WTC11 (cell line): ENCODE measurements at regions not wholly inside any gene's neighbourhood (a gene's known extent, or its start where the extent isn't known, plus 50 kb on each side); places are given as distances from the start of the nearest gene placed in this dataset.

Experiments used
- ATAC-seq: fragments of 200-7000 bp; cut with Tn5 transposase; 2 replicates; pipeline ENCODE4 v1.10.0; 2021; ENCODE audit warnings: mild to moderate bottlenecking, moderate library complexity
- CTCF ChIA-PET: fragments of 300-600 bp; sonication (Branson Sonifier 250); formaldehyde crosslinking; loops from one replicate; lab custom pipeline; 2021; ENCODE audit warnings: antibody characterized with exemption; lab: Charles Lee
- POLR2A ChIA-PET: fragments of 350-600 bp; sonication (Branson Sonifier 250); formaldehyde crosslinking; loops from one replicate; lab custom pipeline; 2021; ENCODE audit warnings: antibody characterized with exemption; lab: Charles Lee
- DNase-seq: peaks from one replicate; pipeline ENCODE4 v3.0.0; 2021; ENCODE audit warnings: low spot score
- H3K27ac Mint-ChIP-seq: 2 replicates; pipeline ENCODE4 v1.8.0; 2021; ENCODE audit warnings: mixed read lengths
- H3K27me3 Mint-ChIP-seq: 2 replicates; pipeline ENCODE4 v1.8.0; 2021; ENCODE audit warnings: low read depth, mild to moderate bottlenecking, moderate library complexity, mixed read lengths
- H3K36me3 Mint-ChIP-seq: 2 replicates; pipeline ENCODE4 v1.8.0; 2021; ENCODE audit warnings: mixed read lengths
- H3K4me1 Mint-ChIP-seq: 2 replicates; pipeline ENCODE4 v1.8.0; 2022; ENCODE audit warnings: mixed read lengths
- H3K4me3 Mint-ChIP-seq: 2 replicates; pipeline ENCODE4 v1.8.0; 2021; ENCODE audit warnings: mild to moderate bottlenecking, moderate library complexity, mixed read lengths
- H3K9me3 Mint-ChIP-seq: 2 replicates; pipeline ENCODE4 v1.8.0; 2021; ENCODE audit warnings: mixed read lengths
- AFF4 ChIP-seq: sonication (generic); formaldehyde crosslinking; IDR thresholded peaks from 2 replicates; pipeline ENCODE4 v1.8.1; 2023; ENCODE audit warnings: mild to moderate bottlenecking, missing genetic modification reagents, borderline replicate concordance
- ATF1 ChIP-seq: sonication (generic); formaldehyde crosslinking; IDR thresholded peaks from 2 replicates; pipeline ENCODE4 v1.8.1; 2023; ENCODE audit warnings: mild to moderate bottlenecking, moderate library complexity, missing genetic modification reagents
- ATF2 ChIP-seq: sonication (generic); formaldehyde crosslinking; IDR thresholded peaks from 2 replicates; pipeline ENCODE4 v1.8.1; 2022; ENCODE audit warnings: low read depth, missing genetic modification reagents, borderline replicate concordance
- ESRRA ChIP-seq: sonication (generic); formaldehyde crosslinking; IDR thresholded peaks from 2 replicates; pipeline ENCODE4 v1.8.1; 2022; ENCODE audit warnings: mild to moderate bottlenecking, missing genetic modification reagents, borderline replicate concordance
- FOXP4 ChIP-seq: sonication (generic); formaldehyde crosslinking; IDR thresholded peaks from 2 replicates; pipeline ENCODE4 v1.8.0; 2022; ENCODE audit warnings: mild to moderate bottlenecking, missing genetic modification reagents
- HMGXB4 ChIP-seq: sonication (generic); formaldehyde crosslinking; IDR thresholded peaks from 2 replicates; pipeline ENCODE4 v1.8.1; 2023; ENCODE audit warnings: mild to moderate bottlenecking, moderate library complexity, missing genetic modification reagents
- JAZF1 ChIP-seq: fragments of 250-450 bp; sonication (Bioruptor Pico); IDR thresholded peaks from 2 replicates; pipeline ENCODE4 v1.9.0; 2021; ENCODE audit warnings: moderate library complexity, mild to moderate bottlenecking, inconsistent platforms
- JUN ChIP-seq: sonication (generic); formaldehyde crosslinking; IDR thresholded peaks from 2 replicates; pipeline ENCODE4 v1.8.0; 2023; ENCODE audit warnings: mild to moderate bottlenecking, missing genetic modification reagents
- KAT7 ChIP-seq: sonication (generic); formaldehyde crosslinking; IDR thresholded peaks from 2 replicates; pipeline ENCODE4 v1.8.1; 2023; ENCODE audit warnings: missing genetic modification reagents, mild to moderate bottlenecking, borderline replicate concordance
- MAX ChIP-seq: sonication (generic); formaldehyde crosslinking; IDR thresholded peaks from 2 replicates; pipeline ENCODE4 v1.8.0; 2022; ENCODE audit warnings: mild to moderate bottlenecking, missing genetic modification reagents
- MXD4 ChIP-seq: fragments of 250-450 bp; sonication (Bioruptor Pico); IDR thresholded peaks from 2 replicates; pipeline ENCODE4 v1.8.0; 2021; ENCODE audit warnings: mild to moderate bottlenecking, moderate library complexity, borderline replicate concordance
- NFATC4 ChIP-seq: fragments of 250-450 bp; sonication (Bioruptor Pico); IDR thresholded peaks from 2 replicates; pipeline ENCODE4 v1.9.0; 2021; ENCODE audit warnings: mild to moderate bottlenecking
- NFYB ChIP-seq: sonication (generic); formaldehyde crosslinking; conservative IDR thresholded peaks from 2 replicates; pipeline ENCODE4 v1.8.0; 2022; ENCODE audit warnings: low read depth, missing genetic modification reagents
- NR3C1 ChIP-seq: sonication (generic); formaldehyde crosslinking; conservative IDR thresholded peaks from 2 replicates; pipeline ENCODE4 v1.8.1; 2023; ENCODE audit warnings: low read depth, mild to moderate bottlenecking, missing genetic modification reagents
- SMAD3 ChIP-seq: sonication (generic); formaldehyde crosslinking; IDR thresholded peaks from 2 replicates; pipeline ENCODE4 v1.8.0; 2022; ENCODE audit warnings: missing genetic modification reagents, mild to moderate bottlenecking, borderline replicate concordance
- SMAD4 ChIP-seq: sonication (generic); formaldehyde crosslinking; IDR thresholded peaks from 2 replicates; pipeline ENCODE4 v1.8.0; 2022; ENCODE audit warnings: mild to moderate bottlenecking, missing genetic modification reagents
- ZBTB21 ChIP-seq: sonication (generic); formaldehyde crosslinking; IDR thresholded peaks from 2 replicates; pipeline ENCODE4 v1.8.1; 2023; ENCODE audit warnings: mild to moderate bottlenecking, missing genetic modification reagents, borderline replicate concordance
- ZNF138 ChIP-seq: sonication (generic); formaldehyde crosslinking; conservative IDR thresholded peaks from 2 replicates; pipeline ENCODE4 v1.8.1; 2022; ENCODE audit warnings: mild to moderate bottlenecking, moderate library complexity, missing genetic modification reagents
- ZNF396 ChIP-seq: fragments of 250-450 bp; sonication (Bioruptor Pico); IDR thresholded peaks from 2 replicates; pipeline ENCODE4 v1.8.0; 2021; ENCODE audit warnings: mild to moderate bottlenecking, moderate library complexity, borderline replicate concordance
- ZNF425 ChIP-seq: fragments of 250-450 bp; sonication (Bioruptor Pico); conservative IDR thresholded peaks from 2 replicates; pipeline ENCODE4 v1.9.0; 2021; ENCODE audit warnings: mild to moderate bottlenecking
- ZSCAN18 ChIP-seq: fragments of 250-450 bp; sonication (Bioruptor Pico); IDR thresholded peaks from 2 replicates; pipeline ENCODE4 v2.1.2; 2022; ENCODE audit warnings: mild to moderate bottlenecking, moderate library complexity

GRCh38 chr4:83178029-83178428 lies 63.5 kb upstream of the PLAC8 start:
- no peak for DNase-seq
- H3K4me1 Mint-ChIP-seq, result peaks cover 2% of the 10 kb centered on the region; the same call in 1 of the 2 replicates
- no peak overlapping the region for H3K27ac Mint-ChIP-seq
- no peaks in the 10 kb centered on the region; the same call in 1 of the 2 replicates for H3K27me3 Mint-ChIP-seq
- peaks cover 28% of the 10 kb centered on the region for H3K9me3 Mint-ChIP-seq
- no peak for ATAC-seq
- POLR2A ChIA-PET, result no interaction called here
- CTCF ChIA-PET, result no interaction called here
- TF ChIP-seq ZBTB21 (no peak), KAT7 (no peak), JUN (CRISPR knock-in tag) (no peak)
- H3K4me3 Mint-ChIP-seq, result no peak overlapping the region
- H3K36me3 Mint-ChIP-seq, result peaks cover 11% of the 10 kb centered on the region

- POLR2A ChIA-PET, result interaction anchor here (0.6 kb wide), 1 partner anchor 18 kb away, joined by 4 read pairs; no protein-coding TSS in a partner anchor
- no peak for TF ChIP-seq NFYB
- TF ChIP-seq MAX (CRISPR knock-in tag), result no peak
- no peak for TF ChIP-seq JUN (CRISPR knock-in tag)
- TF ChIP-seq JAZF1 (CRISPR knock-in tag), result no peak
- no peak for TF ChIP-seq ZSCAN18 (CRISPR knock-in tag)
- no peak for TF ChIP-seq HMGXB4 (CRISPR knock-in tag)
- no peak for TF ChIP-seq ZNF138 (CRISPR knock-in tag)
- no peak for TF ChIP-seq AFF4 (CRISPR knock-in tag)
- no peak for TF ChIP-seq FOXP4 (CRISPR knock-in tag)
- TF ChIP-seq ZNF425 (CRISPR knock-in tag), result no peak
- no peak for TF ChIP-seq NFATC4 (CRISPR knock-in tag)
- TF ChIP-seq ATF1 (CRISPR knock-in tag), result no peak
- no peak for TF ChIP-seq ZNF396 (CRISPR knock-in tag)
- TF ChIP-seq SMAD4 (CRISPR knock-in tag), result no peak
- TF ChIP-seq ATF2, result no peak
- TF ChIP-seq MXD4, result no peak
- no peak for TF ChIP-seq NR3C1 (CRISPR knock-in tag)
- no peak for TF ChIP-seq SMAD3 (CRISPR knock-in tag)
- no peak for TF ChIP-seq ESRRA
- ATAC-seq (no peak), DNase-seq (no peak)
- Mint-ChIP-seq H3K4me3 (no peak overlapping the region), H3K36me3 (peaks cover 18% of the 10 kb centered on the region), H3K27ac (no peak overlapping the region), H3K27me3 (no peaks in the 10 kb centered on the region; the same call in 1 of the 2 replicates), H3K9me3 (peaks cover 36% of the 10 kb centered on the region), H3K4me1 (peaks cover 2% of the 10 kb centered on the region; the same call in 1 of the 2 replicates)
- CTCF ChIA-PET, result no interaction called here
Observed at GRCh38 chr4:83177182-83177581, 62.7 kb upstream of the PLAC8 start.
